ENCODE measurements at regions not wholly inside any gene's neighbourhood (a gene's known extent, or its start where the extent isn't known, plus 50 kb on each side); places are given as distances from the start of the nearest gene placed in this dataset.

GRCh38 chr5:143920772-143921171 is 108.8 kb downstream of the HMHB1 start:
- ATAC-seq, result no peak; the same call in 2 of the 3 replicates
- TF ChIP-seq ESRRG (CRISPR knock-in tag; IDR thresholded peaks at IDR 0.05) (no peak), ZNF565 (CRISPR knock-in tag; conservative IDR thresholded peaks at IDR 0.05; ENCODE audit: low read depth) (no peak), GLIS3 (CRISPR knock-in tag; IDR thresholded peaks at IDR 0.05) (no peak), ZC3H10 (CRISPR knock-in tag; IDR thresholded peaks at IDR 0.05) (no peak), ZFP3 (CRISPR knock-in tag; IDR thresholded peaks at IDR 0.05) (no peak), CSDC2 (CRISPR knock-in tag; IDR thresholded peaks at IDR 0.05) (no peak), PPARA (CRISPR knock-in tag; IDR thresholded peaks at IDR 0.05; ENCODE audit: borderline replicate concordance) (no peak), ZFP30 (CRISPR knock-in tag; IDR thresholded peaks at IDR 0.05) (no peak), SNAI2 (CRISPR knock-in tag; IDR thresholded peaks at IDR 0.05) (no peak), RARB (CRISPR knock-in tag; IDR thresholded peaks at IDR 0.05) (no peak), BACH2 (CRISPR knock-in tag; IDR thresholded peaks at IDR 0.05; ENCODE audit: borderline replicate concordance) (no peak)
- TF ChIP-seq, protein P1, sequence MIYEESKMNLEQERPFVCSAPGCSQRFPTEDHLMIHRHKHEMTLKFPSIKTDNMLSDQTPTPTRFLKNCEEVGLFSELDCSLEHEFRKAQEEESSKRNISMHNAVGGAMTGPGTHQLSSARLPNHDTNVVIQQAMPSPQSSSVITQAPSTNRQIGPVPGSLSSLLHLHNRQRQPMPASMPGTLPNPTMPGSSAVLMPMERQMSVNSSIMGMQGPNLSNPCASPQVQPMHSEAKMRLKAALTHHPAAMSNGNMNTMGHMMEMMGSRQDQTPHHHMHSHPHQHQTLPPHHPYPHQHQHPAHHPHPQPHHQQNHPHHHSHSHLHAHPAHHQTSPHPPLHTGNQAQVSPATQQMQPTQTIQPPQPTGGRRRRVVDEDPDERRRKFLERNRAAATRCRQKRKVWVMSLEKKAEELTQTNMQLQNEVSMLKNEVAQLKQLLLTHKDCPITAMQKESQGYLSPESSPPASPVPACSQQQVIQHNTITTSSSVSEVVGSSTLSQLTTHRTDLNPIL (CRISPR knock-in tag; IDR thresholded peaks at IDR 0.05; ENCODE audit: low read depth), result no peak

- TF ChIP-seq, protein P1 (CRISPR knock-in tag; IDR thresholded peaks at IDR 0.05; ENCODE audit: low read depth), result 0 out of 2 replicates have a peak, but pooled peaks have one; percentile 22
- TF ChIP-seq ISL1 (CRISPR knock-in tag; IDR thresholded peaks at IDR 0.05) (peak; percentile 74), GLIS3 (CRISPR knock-in tag; IDR thresholded peaks at IDR 0.05) (no peak), TOX (CRISPR knock-in tag; IDR thresholded peaks at IDR 0.05; ENCODE audit: borderline replicate concordance) (0 out of 2 replicates have a peak, but pooled peaks have one; percentile 18), ZC3H10 (CRISPR knock-in tag; IDR thresholded peaks at IDR 0.05) (0 out of 2 replicates have a peak, but pooled peaks have one; percentile 27)
- peak; percentile 73 for ATAC-seq
These were observed 109.8 kb downstream of the HMHB1 start for GRCh38 chr5:143921525-143922311.

DNA sequence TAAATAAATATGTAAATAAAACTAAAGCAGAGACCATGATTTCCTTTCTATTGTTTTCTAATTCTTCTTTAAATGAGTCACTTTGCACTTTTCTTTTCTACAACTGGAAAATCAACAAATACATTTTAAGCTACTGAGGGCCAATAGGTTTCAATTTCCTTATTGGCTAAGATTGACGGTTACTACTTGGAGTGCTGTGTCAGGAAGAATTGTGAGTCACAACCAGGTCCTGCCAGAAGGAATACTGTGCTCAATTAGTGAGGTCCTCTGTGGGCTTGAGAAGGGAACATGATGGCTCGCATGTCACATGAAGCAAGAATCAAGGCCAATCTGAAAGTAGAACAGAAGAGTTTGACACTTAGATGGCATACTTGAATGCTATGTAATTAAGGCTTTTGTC is 110.8 kb downstream of the HMHB1 start:
- TF ChIP-seq, protein P2, sequence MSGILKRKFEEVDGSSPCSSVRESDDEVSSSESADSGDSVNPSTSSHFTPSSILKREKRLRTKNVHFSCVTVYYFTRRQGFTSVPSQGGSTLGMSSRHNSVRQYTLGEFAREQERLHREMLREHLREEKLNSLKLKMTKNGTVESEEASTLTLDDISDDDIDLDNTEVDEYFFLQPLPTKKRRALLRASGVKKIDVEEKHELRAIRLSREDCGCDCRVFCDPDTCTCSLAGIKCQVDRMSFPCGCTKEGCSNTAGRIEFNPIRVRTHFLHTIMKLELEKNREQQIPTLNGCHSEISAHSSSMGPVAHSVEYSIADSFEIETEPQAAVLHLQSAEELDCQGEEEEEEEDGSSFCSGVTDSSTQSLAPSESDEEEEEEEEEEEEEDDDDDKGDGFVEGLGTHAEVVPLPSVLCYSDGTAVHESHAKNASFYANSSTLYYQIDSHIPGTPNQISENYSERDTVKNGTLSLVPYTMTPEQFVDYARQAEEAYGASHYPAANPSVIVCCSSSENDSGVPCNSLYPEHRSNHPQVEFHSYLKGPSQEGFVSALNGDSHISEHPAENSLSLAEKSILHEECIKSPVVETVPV (CRISPR knock-in tag; IDR thresholded peaks at IDR 0.05), result no peak
- TF ChIP-seq ZNF70 (CRISPR knock-in tag; IDR thresholded peaks at IDR 0.05) (no peak), ESRRG (CRISPR knock-in tag; IDR thresholded peaks at IDR 0.05) (no peak), ISL1 (CRISPR knock-in tag; IDR thresholded peaks at IDR 0.05) (no peak), PPARA (CRISPR knock-in tag; IDR thresholded peaks at IDR 0.05; ENCODE audit: borderline replicate concordance) (no peak)
- peak; percentile 57 for ATAC-seq

DNA sequence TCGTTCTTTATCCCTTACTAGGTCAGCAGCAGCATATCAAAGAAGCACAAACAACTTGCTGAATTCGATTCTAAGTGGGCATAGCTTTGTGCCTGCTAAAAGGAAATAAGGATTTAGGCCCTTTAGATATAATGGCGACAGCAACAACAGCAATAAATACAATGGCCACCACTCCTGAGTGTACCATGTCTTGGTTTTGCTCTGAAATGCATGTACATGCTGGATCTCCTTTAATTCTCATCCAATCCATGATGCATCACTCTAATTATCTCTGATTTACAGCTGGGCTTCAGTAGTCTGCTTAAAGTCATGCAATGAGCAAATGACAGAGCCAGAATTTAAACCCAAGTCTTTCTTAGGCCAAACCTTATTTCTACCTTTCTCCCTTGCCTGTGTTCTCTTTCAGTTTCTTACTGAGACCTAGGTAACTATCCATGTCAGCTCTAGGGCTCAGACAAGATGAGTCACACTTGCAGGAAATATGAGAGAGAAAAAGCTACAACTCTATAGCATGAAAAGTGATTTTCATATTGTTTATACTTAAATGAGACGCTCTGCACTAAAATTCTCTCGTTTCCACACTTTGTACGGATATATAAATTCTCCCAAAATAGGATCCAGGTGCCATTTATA is 111.8 kb downstream of the HMHB1 start:
- ATAC-seq, result peak; percentile 86
- TF ChIP-seq ZNF8 (CRISPR knock-in tag; IDR thresholded peaks at IDR 0.05) (no peak), PATZ1 (CRISPR knock-in tag; IDR thresholded peaks at IDR 0.05; ENCODE audit: borderline replicate concordance) (no peak), TCF4 (CRISPR knock-in tag; IDR thresholded peaks at IDR 0.05; ENCODE audit: borderline replicate concordance) (no peak), BACH2 (CRISPR knock-in tag; IDR thresholded peaks at IDR 0.05; ENCODE audit: borderline replicate concordance) (no peak), ISL1 (CRISPR knock-in tag; IDR thresholded peaks at IDR 0.05) (no peak), TSHZ2 (CRISPR knock-in tag; IDR thresholded peaks at IDR 0.05) (no peak), GLIS3 (CRISPR knock-in tag; IDR thresholded peaks at IDR 0.05) (no peak), ZC3H10 (CRISPR knock-in tag; IDR thresholded peaks at IDR 0.05) (no peak), OSR1 (CRISPR knock-in tag; IDR thresholded peaks at IDR 0.05) (no peak), CSDC2 (CRISPR knock-in tag; IDR thresholded peaks at IDR 0.05) (no peak), SNAI2 (CRISPR knock-in tag; IDR thresholded peaks at IDR 0.05) (no peak)
- TF ChIP-seq, protein P3, sequence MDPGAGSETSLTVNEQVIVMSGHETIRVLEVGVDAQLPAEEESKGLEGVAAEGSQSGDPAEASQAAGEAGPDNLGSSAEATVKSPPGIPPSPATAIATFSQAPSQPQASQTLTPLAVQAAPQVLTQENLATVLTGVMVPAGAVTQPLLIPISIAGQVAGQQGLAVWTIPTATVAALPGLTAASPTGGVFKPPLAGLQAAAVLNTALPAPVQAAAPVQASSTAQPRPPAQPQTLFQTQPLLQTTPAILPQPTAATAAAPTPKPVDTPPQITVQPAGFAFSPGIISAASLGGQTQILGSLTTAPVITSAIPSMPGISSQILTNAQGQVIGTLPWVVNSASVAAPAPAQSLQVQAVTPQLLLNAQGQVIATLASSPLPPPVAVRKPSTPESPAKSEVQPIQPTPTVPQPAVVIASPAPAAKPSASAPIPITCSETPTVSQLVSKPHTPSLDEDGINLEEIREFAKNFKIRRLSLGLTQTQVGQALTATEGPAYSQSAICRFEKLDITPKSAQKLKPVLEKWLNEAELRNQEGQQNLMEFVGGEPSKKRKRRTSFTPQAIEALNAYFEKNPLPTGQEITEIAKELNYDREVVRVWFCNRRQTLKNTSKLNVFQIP (CRISPR knock-in tag; IDR thresholded peaks at IDR 0.05; ENCODE audit: borderline replicate concordance, low read depth), result no peak
- TF ChIP-seq, protein P1 (CRISPR knock-in tag; IDR thresholded peaks at IDR 0.05; ENCODE audit: low read depth), result no peak
